SK-N-SH (cell line): ENCODE measurements at regions not wholly inside any gene's neighbourhood (a gene's known extent, or its start where the extent isn't known, plus 50 kb on each side); places are given as distances from the start of the nearest gene placed in this dataset.

Experiments used
- EP300 ChIP-seq, 2 experiments: IDR thresholded peaks; 2 replicates each; pipeline versions ENCODE4 v1.4.0 to v1.6.1; 2012; ENCODE audit warnings: borderline replicate concordance in 1 of 2, low read depth in 1 of 2, low read length in 1 of 2
- EZH2phosphoT487 ChIP-seq: fragments of 200-600 bp; sonication (generic); IDR thresholded peaks from 2 replicates; pipeline ENCODE4 v1.6.1; 2017; ENCODE audit warnings: low read depth, mixed run types, mild to moderate bottlenecking, antibody characterized with exemption, moderate library complexity, borderline replicate concordance
- MXI1 ChIP-seq: IDR thresholded peaks from 2 replicates; pipeline ENCODE4 v1.6.1; 2012; ENCODE audit warnings: mild to moderate bottlenecking, low read depth, low read length, improper control_type of control experiment
- POLR2AphosphoS5 ChIP-seq: IDR thresholded peaks from 2 replicates; pipeline ENCODE4 v1.6.1; 2012; ENCODE audit warnings: low read depth, low read length
- RXRA ChIP-seq: IDR thresholded peaks from 2 replicates; pipeline ENCODE4 v1.4.0; 2012; ENCODE audit warnings: low read depth, mild to moderate bottlenecking, borderline replicate concordance
- TCF12 ChIP-seq: IDR thresholded peaks from 2 replicates; pipeline ENCODE4 v1.4.0; 2012
- USF2 ChIP-seq: fragments of 150-350 bp; IDR thresholded peaks from 2 replicates; pipeline ENCODE4 v1.6.1; 2017; ENCODE audit warnings: antibody characterized with exemption, low read length, low read depth, borderline replicate concordance
- YY1 ChIP-seq: IDR thresholded peaks from 2 replicates; pipeline ENCODE4 v1.4.0; 2012; ENCODE audit warnings: low read depth, mild to moderate bottlenecking
- TF ChIP-seq, protein P1 (sequence below): fragments of 200-600 bp; sonication (generic); IDR thresholded peaks from 2 replicates; pipeline ENCODE4 v1.6.1; 2017; ENCODE audit warnings: antibody characterized with exemption, mild to moderate bottlenecking, moderate library complexity
- TF ChIP-seq, protein P2 (sequence below): IDR thresholded peaks from 2 replicates; pipeline ENCODE4 v1.4.0; 2012; ENCODE audit warnings: low read depth

GRCh38 chr20:48502758-48503157 is 325.0 kb downstream of the PREX1 start:
- TF ChIP-seq, protein P1, sequence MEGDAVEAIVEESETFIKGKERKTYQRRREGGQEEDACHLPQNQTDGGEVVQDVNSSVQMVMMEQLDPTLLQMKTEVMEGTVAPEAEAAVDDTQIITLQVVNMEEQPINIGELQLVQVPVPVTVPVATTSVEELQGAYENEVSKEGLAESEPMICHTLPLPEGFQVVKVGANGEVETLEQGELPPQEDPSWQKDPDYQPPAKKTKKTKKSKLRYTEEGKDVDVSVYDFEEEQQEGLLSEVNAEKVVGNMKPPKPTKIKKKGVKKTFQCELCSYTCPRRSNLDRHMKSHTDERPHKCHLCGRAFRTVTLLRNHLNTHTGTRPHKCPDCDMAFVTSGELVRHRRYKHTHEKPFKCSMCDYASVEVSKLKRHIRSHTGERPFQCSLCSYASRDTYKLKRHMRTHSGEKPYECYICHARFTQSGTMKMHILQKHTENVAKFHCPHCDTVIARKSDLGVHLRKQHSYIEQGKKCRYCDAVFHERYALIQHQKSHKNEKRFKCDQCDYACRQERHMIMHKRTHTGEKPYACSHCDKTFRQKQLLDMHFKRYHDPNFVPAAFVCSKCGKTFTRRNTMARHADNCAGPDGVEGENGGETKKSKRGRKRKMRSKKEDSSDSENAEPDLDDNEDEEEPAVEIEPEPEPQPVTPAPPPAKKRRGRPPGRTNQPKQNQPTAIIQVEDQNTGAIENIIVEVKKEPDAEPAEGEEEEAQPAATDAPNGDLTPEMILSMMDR, result no peak
- TF ChIP-seq MXI1, result no peak
- TF ChIP-seq EP300 (IDR thresholded peaks at IDR 0.05; ENCODE audit: borderline replicate concordance in 1 of 2, low read depth in 1 of 2, low read length in 1 of 2), result no peak
- TF ChIP-seq POLR2AphosphoS5, result no peak
- no peak for TF ChIP-seq EZH2phosphoT487
- no peak for TF ChIP-seq TCF12
- no peak for TF ChIP-seq YY1
- no peak for TF ChIP-seq USF2
- TF ChIP-seq, protein P2, sequence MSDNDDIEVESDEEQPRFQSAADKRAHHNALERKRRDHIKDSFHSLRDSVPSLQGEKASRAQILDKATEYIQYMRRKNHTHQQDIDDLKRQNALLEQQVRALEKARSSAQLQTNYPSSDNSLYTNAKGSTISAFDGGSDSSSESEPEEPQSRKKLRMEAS, result no peak
- no peak for TF ChIP-seq RXRA
